NCI-H1417 treated with DMSO at 0.1 percent for 48 hours (cell line): ENCODE measurements at regions not wholly inside any gene's neighbourhood (a gene's known extent, or its start where the extent isn't known, plus 50 kb on each side); places are given as distances from the start of the nearest gene placed in this dataset.
"Not testable (repeated sequence)": the region's sequence is repeated elsewhere in the genome, so short reads cannot be mapped to it uniquely, and the experiment has no call there.

Experiments used
- DNase-seq: peaks from one replicate; lab custom pipeline; 2025; lab: John Stamatoyannopoulos, UW

- peak; percentile 56 for DNase-seq
Observed at GRCh38 chr10:6729861-6730344, 149.8 kb upstream of the PRKCQ start.

GRCh38 chr10:6729071-6729774 is 149.1 kb upstream of the PRKCQ start:
- no peak for DNase-seq

GRCh38 chr10:6726924-6727323 is 146.8 kb upstream of the PRKCQ start:
- DNase-seq, result no peak

- DNase-seq, result no peak
Observed at GRCh38 chr10:6722616-6723004, 142.5 kb upstream of the PRKCQ start.

- no peak for DNase-seq
Observed at GRCh38 chr10:6721964-6722615, 142.0 kb upstream of the PRKCQ start.

GRCh38 chr10:6721480-6721879 is 141.4 kb upstream of the PRKCQ start:
- DNase-seq, result no peak

GRCh38 chr10:6719561-6719960 is 139.5 kb upstream of the PRKCQ start:
- DNase-seq, result no peak

- no peak for DNase-seq
Observed at GRCh38 chr10:6718550-6718949, 138.5 kb upstream of the PRKCQ start.

- no peak for DNase-seq
Observed at GRCh38 chr10:6716516-6716915, 136.4 kb upstream of the PRKCQ start.

- no peak for DNase-seq
Observed at GRCh38 chr10:6713716-6714115, 133.6 kb upstream of the PRKCQ start.

- DNase-seq, result no peak
Observed at GRCh38 chr10:6713120-6713519, 133.0 kb upstream of the PRKCQ start.

- no peak for DNase-seq
Observed at GRCh38 chr10:6711881-6712280, 131.8 kb upstream of the PRKCQ start.

GRCh38 chr10:6711408-6711841 is 131.3 kb upstream of the PRKCQ start:
- no peak for DNase-seq

GRCh38 chr10:6707352-6707751 is 127.3 kb upstream of the PRKCQ start:
- no peak for DNase-seq

GRCh38 chr10:6706725-6707124 is 126.6 kb upstream of the PRKCQ start:
- no peak for DNase-seq

- no peak for DNase-seq
Observed at GRCh38 chr10:6704896-6705295, 124.8 kb upstream of the PRKCQ start.

- DNase-seq, result not testable (repeated sequence)
Observed at GRCh38 chr10:6702833-6703232, 122.8 kb upstream of the PRKCQ start.

- no peak for DNase-seq
Observed at GRCh38 chr10:6702030-6702429, 122.0 kb upstream of the PRKCQ start.

- no peak for DNase-seq
Observed at GRCh38 chr10:6701289-6701688, 121.2 kb upstream of the PRKCQ start.

- DNase-seq, result no peak
Observed at GRCh38 chr10:6700066-6700465, 120.0 kb upstream of the PRKCQ start.

- DNase-seq, result no peak
Observed at GRCh38 chr10:6699336-6699735, 119.3 kb upstream of the PRKCQ start.

- no peak for DNase-seq
Observed at GRCh38 chr10:6695519-6695918, 115.4 kb upstream of the PRKCQ start.

GRCh38 chr10:6694447-6695140 is 114.5 kb upstream of the PRKCQ start:
- DNase-seq, result no peak
